GM21717 (cell line): ENCODE measurements at regions not wholly inside any gene's neighbourhood (a gene's known extent, or its start where the extent isn't known, plus 50 kb on each side); places are given as distances from the start of the nearest gene placed in this dataset.

Experiments used
- ATAC-seq: cut with Tn5 transposase; IDR thresholded peaks from one replicate; pipeline ENCODE4 v1.9.1; 2021; ENCODE audit warnings: mild to moderate bottlenecking, moderate library complexity; ENCODE audit not compliant: unreplicated experiment

DNA sequence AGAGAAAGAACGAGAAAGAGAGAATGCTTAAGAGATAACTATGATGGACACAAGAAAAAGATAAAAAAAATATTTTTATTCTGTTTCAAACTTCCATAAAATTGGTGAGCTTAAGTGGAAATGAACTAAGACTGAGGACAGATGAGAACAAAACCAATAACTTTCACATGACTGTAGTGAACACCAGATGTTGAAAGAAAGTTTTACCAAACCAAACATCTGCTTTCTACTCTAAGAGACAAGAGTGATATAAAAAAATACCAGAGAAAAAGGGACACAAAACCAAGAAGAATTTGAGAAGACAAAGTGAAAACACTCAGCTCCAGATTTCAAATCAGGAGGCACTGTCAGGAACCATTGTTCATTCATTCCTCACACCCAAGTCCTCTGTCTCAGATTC lies 147.9 kb downstream of the IMPG2 start:
- ATAC-seq: no peak

DNA sequence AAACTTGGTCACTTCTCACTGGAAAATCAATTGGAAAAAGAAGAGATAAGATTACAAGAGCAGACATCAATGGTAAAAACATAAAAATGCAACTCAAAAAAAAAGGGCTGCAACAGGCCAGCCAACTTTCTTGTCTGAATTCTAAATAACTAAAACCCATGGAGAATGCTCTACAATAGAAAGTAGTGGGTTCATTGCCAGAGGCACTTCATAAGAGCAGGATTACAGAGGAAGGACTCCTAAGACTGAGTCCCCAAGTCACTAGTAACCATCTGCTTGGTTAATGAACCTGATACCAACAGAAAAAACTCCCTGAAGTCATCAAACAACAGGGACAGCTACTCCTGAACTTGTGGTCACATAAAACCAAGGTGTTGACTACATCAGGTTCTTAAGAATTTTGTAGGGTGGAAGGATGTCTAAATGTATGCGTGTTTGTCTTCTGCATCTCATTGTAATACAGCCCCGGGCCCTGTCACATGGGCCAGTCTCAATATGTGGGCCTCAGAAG lies 148.6 kb downstream of the IMPG2 start:
- ATAC-seq: no peak

DNA sequence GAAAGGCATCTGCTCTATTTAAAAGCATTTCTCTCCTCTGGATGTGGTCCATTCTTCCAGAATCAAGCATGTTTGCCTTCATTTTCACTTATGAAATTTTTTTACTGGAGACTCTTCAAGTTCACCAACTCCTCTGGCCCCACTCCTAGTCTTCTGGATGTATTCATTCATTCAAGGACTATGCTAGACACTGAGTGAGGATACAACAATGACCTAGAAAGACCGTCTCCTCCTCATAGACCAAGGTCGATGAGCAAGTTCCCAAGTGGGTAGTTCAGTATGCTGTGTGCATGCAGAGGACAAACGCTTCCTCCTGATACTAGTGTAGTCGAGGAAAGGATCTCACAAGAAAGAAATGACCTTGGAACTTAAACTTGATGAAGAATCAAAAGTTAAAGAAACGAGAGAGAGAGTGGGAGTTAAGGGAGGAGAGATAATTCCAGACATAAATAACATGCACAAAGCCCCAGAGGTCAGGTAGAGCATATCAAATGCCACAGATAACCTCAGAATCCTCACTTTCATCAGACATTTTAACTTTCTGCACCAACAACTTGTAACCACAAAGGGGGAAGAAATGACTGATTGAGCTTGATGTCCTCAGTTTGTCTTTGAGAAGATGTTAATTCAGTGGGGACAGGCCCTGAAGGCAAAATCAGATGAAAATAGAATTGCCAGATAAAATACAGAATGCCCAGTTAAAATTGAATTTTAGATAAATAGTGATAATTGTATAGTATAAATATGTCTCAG lies 149.4 kb downstream of the IMPG2 start:
- ATAC-seq: no peak

DNA sequence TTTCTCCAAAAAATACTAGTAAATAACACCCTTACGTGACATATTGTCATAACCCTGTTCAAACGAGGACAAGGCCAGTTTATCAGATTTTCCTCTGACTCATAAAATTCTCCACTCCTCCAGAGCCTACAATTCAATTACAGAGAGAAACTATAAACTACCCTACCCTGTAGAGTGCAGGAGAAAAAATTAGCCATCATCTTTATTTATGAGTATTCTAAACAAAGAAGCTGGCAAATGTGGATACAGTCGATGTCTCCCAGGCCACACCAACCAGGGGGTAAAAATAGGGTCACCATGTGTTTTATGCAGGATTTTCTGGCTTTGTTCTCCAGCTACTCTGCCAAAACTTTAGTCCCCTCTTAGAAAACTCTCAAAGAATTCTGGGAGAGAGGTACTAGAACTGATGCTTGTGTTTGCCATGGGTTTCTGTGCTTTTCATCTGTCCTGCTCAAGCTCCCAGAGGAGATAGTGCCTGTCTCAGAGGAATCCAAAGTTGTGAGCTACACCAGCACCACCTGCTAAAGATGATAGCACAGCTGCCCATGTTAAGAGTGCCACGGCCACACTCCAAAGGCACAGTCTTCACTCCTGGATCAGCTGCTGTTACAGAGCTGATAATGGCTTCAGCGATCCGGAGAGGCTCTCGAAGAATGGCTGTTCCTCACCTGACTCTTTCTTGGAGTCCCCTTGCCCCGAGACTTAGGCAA lies 150.2 kb downstream of the IMPG2 start:
- no peak for ATAC-seq

DNA sequence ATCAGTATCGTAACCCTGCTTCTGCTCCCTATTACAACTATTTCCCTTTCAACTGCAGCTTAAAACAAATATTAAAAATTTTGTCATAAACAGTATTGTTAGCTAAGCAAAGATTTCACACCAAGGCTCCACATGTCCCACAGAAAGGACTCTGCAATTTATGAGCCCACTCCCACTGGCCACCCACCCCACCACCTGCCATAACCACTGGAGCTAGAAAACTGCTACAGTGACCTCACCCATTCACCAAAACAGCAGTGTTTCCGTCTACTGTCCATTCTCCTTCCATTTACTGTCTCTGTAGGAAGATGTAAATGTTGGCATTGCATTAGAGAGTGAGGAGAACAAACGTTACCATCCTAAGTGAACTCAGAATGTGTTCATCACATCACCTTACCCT lies 150.9 kb downstream of the IMPG2 start:
- ATAC-seq: no peak

DNA sequence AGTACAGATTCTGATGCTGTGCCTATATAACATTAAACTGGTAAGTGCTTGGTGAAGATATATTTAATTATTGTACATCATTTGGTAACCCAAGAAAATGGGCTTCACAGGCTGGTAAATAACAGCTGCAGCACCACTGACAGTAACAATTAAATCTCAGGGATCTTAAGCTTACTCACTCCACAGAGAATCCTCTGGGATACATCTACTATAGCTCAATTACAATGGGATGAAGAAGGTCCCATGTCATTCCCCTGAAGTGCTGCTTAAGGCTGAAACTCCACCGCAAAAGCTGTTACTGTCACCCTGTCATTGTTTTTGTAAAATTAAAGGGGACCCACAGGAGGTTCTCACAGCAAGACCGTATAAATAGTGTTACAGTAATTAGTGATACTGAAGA lies 153.0 kb downstream of the IMPG2 start:
- no peak for ATAC-seq

DNA sequence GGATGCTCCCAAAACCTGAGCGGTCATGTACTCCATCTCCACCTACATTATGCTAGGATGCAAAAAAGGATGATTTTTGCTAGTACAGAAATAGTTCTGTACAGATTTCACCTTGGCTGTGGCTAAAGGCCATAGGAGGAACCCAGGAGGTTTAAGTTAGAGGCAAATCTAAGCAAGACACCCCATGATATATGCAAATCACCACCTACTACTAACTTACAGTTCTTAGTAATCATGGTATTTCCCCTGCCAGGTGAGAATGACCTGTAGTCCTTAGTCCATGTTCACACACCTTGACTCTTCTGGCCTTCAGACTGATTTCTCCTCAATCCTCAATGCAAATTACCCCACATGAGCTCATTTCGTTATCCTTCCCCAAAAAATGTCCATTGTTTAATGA lies 154.2 kb downstream of the IMPG2 start:
- ATAC-seq: no peak

DNA sequence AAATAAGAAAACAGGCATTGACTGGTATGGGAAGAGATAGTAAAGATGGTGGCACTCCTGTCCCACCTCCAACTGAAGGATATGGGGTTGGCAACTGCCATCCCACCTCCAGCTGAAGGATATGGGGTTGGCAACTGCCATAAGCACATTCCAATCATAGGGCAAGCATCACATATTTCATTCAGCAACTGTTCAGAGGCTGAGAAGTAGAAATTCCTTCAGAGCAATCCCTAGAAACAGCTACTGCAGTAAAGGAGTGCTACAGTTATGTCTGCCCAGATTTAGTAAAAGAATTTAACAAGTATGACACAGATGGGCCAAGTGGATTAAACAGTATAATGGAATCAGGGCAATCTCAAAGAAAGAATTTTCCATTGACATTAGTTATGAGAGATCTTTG lies 156.8 kb downstream of the IMPG2 start:
- no peak for ATAC-seq

DNA sequence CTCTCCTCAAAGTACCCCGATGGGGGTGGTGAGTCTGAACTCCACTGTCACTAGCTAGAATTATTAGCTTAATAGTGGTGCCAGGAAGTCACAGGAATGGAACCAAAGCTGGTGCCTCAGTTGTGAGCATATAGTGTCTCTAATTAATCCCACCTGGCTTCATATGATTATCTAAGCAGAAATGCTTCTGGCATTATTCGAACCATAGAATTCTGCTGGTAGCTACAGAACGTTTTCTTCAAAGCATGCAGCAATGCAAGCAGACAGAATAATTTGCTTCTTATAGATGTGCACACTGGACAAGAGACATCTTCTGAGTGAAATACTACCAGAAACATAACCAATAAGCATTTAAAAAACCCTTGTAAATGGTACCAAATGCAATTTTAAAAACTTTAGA lies 160.9 kb downstream of the IMPG2 start:
- no peak for ATAC-seq

DNA sequence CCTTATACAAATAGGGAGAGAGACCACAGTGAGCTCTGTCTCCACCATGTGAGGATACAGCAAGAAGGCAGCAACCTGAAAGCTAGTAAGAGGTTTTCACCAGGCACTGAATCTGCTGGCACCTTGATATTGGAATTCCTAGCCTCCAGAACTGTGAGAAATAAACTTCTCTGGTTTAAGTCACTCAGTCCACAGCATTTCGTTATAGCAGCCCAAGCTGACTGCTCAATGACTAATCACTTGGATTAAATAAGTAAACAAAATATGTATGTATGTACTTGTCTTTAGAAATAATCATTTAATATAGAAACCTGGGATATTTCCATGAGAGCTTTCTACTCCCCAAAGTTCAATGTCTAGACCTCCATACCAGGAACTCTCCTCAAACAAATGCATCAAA lies 162.0 kb downstream of the IMPG2 start:
- no peak for ATAC-seq

DNA sequence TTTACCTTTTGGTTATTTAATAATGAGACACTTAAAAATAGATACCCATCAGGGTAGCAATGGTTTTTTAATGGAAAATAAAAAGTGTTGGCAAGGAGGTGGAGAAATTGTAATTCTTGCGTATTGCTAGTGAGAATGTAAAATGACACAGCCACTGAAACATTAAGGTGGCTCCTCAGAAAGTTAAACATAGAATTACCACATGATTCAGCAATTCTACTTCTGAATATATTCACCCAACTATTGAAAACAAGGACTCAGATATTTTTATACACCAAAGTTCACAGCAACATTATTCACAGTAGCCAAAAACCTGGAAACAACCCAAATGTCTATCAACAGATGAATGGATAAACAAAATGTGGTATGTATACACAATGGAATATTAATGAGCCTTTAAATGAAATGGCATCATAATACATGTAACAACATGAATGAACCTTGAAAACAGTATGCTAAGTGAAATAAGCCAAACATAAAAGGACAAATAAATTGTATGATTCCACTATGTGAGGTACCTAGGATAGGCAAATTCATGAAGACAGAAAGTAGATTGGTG lies 163.5 kb downstream of the IMPG2 start:
- ATAC-seq: no peak

DNA sequence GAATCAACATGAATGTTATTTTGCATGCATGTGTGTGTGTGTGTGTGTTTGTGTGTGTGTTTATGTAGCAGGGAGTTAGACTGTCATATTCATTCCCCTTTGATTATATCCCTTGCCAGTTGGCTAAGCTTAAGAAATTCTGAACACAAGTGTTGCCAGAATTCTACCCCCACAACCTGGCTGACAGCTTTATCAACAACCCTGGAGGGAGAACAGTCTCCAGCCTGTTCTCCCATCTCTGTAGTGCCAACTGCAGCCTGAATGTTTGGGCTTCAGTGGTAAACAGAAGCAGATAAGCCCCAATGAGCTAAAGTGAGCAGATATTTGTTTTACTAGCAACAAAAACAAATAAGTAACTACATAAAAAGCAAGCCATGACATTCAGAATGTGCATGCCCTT lies 162.6 kb upstream of the ABI3BP start:
- ATAC-seq: no peak

DNA sequence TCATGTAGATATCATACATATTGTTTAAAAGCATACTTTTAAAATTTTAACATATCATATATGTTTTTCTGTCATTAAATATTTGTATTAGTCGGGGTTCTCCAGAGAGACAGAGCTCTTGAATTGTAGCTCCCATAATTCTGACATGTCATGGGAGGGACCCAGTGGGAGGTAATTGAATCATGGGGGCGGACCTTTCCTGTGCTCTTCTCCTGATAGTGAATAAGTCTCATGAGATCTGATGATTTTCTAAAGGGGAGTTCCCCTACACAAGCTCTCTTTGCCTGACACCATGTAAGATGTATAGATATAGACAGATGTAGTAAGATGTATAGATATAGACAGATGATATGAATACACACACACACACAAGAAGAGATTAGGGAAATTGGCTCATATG lies 161.2 kb upstream of the ABI3BP start:
- ATAC-seq: no peak

DNA sequence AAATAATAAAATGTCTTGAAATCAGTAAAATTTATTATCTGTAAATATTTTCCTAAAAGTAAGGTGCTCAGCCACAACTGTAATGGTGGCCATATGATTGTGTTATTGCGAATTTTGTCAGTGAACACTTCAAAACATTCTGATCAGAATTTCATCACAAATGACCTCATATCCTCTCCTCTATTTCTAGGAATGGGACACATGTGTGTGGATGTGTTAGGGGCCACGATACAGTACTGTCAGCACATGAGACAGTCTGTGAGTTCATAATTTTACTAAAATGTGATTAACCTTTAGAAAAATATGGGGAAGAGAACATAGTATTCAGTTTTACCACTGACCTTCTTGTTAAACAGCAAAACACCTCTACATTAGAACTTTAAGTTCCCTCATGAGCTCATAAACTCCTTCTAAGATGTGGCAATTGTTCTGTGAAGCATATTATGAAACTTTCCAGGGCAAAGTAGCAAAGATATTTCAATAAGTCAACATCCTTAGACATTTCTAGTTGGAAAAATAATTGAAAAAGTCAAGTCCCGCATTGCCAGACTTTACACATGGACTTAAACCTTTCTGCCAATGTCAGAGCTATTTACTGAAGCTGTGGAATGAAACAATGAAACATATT lies 158.2 kb upstream of the ABI3BP start:
- ATAC-seq: no peak

DNA sequence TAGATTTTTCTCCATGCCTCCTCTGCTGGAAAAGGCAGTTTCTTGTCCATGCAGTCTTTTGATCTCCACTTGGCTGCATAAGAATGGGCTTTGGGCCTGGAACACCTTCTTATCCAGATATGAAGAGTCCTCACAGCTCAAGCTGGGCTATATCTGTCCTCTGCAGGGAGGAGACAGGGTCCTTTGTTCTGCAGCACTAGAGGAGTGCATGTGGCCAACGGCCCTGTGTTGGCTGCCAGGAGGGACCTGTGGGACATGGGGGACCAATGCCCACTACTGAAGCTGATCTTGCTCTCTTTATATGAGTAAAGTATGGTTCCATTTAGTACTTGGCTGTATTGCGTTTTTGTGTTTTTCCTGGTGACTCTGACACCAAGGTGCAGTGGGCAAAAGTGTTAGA lies 157.3 kb upstream of the ABI3BP start:
- ATAC-seq: no peak

DNA sequence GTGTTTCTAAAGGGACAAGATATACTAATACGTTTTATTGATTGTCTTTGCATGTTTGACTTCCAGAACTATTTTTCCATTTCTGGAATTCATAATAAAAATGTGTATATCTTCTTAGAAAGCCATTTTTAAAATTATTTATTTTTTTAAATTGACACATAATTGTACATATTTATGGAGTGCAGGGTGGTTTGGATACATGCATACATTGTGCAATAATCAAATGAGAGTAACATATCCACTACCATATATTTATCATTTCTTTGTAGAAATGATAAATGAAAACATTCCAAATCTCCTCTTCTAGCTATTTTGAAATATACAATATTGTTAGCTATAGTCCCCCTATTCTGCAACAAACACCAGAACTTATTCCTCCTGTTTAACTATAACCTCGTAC lies 156.5 kb upstream of the ABI3BP start:
- ATAC-seq: no peak

DNA sequence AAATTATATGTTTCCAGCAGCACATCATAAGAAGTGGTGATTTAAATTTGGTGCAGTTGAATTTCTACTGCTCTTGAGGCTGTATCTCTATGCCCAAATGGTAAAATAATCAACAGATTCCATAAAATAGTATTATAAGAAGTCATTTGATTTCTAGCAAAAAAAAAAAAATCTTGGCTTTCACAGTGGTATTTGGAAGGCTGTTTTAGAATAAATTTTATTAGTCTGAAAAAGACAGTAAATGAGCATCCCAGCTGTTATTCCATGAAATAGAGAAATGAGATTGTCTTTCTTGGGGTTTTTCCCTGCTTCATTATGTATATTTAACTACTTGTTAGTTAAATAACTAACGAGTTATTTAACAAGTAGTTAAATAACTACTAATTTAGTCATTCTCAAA lies 156.0 kb upstream of the ABI3BP start:
- no peak for ATAC-seq

DNA sequence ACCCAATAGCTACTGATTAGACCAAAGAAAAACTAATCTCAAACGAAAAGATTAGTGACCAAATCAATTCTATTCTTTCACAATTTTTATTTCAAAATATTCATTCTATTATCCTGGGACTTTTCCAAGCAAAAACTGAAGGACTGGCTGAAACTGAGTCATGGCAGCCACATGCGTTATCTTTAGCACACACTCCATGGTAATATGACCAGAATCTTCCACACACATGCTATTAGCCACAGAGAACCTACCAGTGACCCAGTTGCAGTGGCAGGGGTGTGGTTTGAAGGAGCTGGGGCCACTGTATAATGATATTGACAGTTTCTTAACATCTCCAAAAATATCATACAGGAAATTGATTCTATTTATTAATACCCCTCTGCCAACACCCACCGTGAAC lies 154.8 kb upstream of the ABI3BP start:
- no peak for ATAC-seq

DNA sequence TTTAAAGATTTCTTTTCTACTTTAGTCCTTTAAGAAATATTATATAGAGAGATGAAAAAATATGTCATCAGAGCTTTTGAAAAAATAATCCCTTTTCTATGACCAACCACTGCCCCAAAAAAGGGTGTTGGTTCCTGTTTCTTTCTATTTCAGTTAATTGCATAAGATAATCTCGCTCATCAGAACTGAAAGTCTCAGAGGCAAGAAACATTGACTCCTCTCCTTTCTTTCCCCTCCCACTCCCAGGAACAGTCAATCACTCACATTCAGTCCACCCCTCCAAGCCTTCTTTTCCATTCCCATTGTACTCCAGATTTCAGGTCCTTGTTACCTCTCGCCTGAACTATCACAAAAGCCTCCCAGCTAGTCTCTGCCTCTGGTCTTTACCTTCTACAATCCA lies 153.7 kb upstream of the ABI3BP start:
- no peak for ATAC-seq

DNA sequence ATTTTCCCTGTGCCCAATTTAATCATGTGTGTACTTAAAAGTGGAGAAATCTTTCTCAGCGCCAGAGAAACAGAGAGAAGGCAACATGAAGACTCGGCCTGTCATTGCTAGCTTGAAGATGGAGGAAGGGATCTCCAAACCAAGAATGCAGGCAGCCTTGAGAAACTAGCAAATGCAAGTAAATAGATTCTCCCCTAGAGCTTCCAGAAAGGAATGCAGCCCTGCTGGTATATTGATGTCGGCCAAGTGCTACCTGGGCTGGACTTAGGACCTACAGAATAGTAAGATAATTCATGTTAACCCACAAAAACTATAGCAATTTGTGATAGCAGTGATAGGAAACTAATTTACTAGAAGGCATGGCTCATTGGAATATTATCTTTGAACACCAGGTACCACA lies 150.9 kb upstream of the ABI3BP start:
- no peak for ATAC-seq

DNA sequence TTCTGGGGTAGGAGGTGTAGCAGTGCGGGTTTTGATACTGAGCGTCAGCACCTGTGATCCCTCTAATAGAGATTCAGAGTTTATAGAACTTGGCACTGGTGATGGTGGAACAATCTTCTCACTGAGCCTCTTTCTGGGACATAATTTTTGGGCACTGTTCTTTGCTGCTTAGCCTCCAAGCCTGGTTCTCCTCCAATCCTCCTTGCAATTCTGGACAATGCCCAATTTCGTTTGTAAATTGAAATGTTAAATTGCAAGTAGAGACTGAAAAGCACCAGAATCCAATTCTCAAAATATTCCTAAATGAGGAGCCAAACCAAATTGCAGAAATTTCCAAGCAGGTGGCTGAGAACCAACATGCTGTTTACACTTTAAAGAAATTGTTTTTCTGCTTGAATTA lies 149.8 kb upstream of the ABI3BP start:
- ATAC-seq: no peak

DNA sequence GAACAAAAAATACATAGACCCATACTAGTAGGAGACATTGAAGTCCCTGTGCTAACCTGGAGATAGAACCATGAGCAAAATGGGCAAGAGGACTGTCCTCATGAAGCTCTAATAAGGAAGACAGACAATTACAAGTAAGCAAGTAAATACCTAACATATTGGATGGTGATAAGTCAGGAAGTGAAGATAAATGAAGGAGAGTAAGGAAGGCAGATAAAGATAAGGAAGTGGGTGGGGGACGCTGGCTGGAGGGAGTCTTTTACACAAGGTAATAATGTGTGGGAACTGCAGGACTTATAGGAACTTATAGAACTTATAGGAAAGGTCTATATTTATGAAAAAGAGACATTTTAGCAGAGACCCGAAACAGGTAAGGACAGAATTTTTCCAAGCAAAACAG lies 148.9 kb upstream of the ABI3BP start:
- ATAC-seq: no peak
